ENCODE measurements at regions not wholly inside any gene's neighbourhood (a gene's known extent, or its start where the extent isn't known, plus 50 kb on each side); places are given as distances from the start of the nearest gene placed in this dataset.
"Not testable (repeated sequence)": the region's sequence is repeated elsewhere in the genome, so short reads cannot be mapped to it uniquely, and the experiment has no call there.

DNA sequence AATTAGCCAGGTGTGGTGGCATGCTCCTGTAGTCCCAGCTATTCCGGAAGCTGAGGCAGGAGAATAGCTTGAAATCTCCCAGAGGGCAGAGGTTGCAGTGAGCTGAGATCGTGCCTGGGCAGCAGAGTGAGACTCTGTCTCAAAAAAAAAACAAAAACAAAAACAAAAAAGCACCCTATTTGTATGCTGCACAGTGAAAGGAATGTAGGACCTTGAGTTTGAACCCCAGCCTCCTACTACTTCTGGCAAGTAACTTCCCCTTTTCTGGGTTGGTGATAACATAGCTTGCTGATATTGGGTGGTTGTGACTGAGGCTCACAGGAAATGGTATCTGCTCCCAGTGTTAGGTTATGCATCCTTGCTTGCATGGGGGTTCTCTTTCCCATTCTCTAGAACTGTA is 205.3 kb downstream of the BUB3 start:
- Mint-ChIP-seq H3K27ac (no peak overlapping the region), H3K9me3 (peaks cover 6% of the 10 kb centered on the region), H3K36me3 (ENCODE audit: low read depth) (no peaks in the 10 kb centered on the region), H3K27me3 (no peaks in the 10 kb centered on the region), H3K4me1 (no peaks in the 10 kb centered on the region), H3K4me3 (no peak overlapping the region)
- no peak for ATAC-seq (replicated peaks)

DNA sequence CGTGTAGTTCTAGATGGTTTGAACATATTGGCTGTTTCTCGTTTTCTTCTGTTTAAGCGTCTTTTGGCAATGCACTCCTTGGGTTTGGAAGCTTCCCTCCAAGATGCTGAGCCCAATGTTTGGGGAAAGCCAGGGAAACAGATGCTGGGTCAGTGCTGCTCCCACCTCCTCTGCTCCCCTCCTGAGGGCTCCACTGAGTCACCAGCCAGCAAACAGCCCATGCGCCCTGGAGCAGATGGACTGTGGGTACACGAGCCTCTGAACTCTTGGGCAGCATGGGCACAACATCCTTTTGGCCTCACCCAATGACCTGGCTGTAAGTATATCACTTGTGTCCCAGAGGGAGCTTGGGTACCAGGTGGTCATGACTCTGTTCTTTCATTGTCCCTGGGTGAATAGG is 207.6 kb downstream of the BUB3 start:
- Mint-ChIP-seq H3K4me1 (no peaks in the 10 kb centered on the region), H3K9me3 (peaks cover 6% of the 10 kb centered on the region), H3K36me3 (ENCODE audit: low read depth) (no peaks in the 10 kb centered on the region), H3K4me3 (no peak overlapping the region), H3K27ac (no peak overlapping the region), H3K27me3 (no peaks in the 10 kb centered on the region)
- ATAC-seq (replicated peaks) = no peak

DNA sequence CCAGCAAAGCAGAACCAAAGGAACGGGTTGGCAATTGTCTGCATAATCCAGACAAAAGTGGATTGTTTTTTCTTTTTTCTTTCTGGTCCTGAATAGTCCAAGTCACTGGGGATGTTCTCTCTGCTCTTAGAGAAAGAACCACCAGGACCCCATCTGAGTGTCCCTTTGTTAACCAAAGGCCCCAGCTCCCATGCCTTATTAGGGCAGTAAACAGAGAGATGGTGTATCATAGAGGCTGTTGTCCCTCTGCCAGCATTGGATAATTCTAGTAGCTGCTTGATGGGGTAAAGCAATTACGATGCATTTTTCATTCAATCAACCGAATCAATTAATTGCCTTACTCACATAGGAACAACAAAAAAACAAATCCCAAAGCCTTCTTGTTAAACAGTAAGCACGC is 213.0 kb downstream of the BUB3 start:
- Mint-ChIP-seq H3K4me3 (no peak overlapping the region), H3K27me3 (no peaks in the 10 kb centered on the region), H3K4me1 (no peaks in the 10 kb centered on the region), H3K9me3 (peaks cover 13% of the 10 kb centered on the region), H3K36me3 (ENCODE audit: low read depth) (no peaks in the 10 kb centered on the region), H3K27ac (no peak overlapping the region)
- no peak for ATAC-seq (replicated peaks)

DNA sequence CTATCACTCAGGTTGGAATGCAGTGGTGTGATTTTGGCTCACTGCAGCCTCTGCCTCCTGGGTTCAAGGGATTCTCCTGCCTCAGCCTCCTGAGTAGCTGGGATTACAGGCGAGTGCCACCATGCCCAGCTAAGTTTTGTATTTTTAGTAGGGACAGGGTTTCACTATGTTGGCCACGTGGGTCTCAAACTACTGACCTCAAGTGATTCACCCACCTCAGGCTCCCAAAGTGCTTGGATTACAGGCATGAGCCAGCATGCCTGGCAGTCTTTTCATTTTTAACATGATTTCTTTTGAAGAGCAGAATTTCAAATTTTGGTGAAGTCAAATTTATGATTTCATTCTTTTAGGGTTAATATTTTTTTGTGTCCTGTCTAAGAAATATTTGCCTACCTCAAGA is 217.4 kb downstream of the BUB3 start:
- not testable (repeated sequence) for ATAC-seq (replicated peaks); H3K9me3 Mint-ChIP-seq; H3K4me3 Mint-ChIP-seq; H3K36me3 Mint-ChIP-seq (ENCODE audit: low read depth); H3K4me1 Mint-ChIP-seq; H3K27me3 Mint-ChIP-seq; H3K27ac Mint-ChIP-seq

DNA sequence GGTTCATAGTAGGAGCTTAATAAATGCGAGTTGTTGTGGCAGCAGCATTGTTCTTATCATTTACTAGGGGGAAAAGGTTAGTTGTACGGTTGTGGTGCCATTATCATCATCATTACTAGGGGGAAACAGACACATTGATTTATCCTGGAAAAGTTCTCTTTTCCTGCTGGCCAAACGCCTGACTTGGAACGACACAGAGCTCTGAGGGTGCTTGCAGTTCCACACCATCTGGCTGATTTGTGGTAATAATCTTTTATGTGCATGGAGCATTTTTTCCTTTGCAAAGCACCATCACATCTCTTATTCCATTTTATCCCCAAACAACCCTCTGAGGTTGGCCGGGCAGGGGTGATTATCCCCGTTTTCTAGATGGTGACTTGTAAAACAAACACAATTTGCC is 219.4 kb downstream of the BUB3 start:
- Mint-ChIP-seq H3K4me1 (no peaks in the 10 kb centered on the region), H3K9me3 (peaks cover 7% of the 10 kb centered on the region), H3K27me3 (no peaks in the 10 kb centered on the region), H3K36me3 (ENCODE audit: low read depth) (no peaks in the 10 kb centered on the region), H3K4me3 (no peak overlapping the region), H3K27ac (no peak overlapping the region)
- ATAC-seq (replicated peaks) = no peak

- H3K4me1 Mint-ChIP-seq = no peaks in the 10 kb centered on the region
- no peak overlapping the region for H3K4me3 Mint-ChIP-seq
- H3K36me3 Mint-ChIP-seq (ENCODE audit: low read depth) = no peaks in the 10 kb centered on the region
- no peak overlapping the region for H3K27ac Mint-ChIP-seq
- no peak for ATAC-seq (replicated peaks)
- H3K27me3 Mint-ChIP-seq = no peaks in the 10 kb centered on the region
- peaks cover under 1% of the 10 kb centered on the region for H3K9me3 Mint-ChIP-seq
Observed at GRCh38 chr10:123375097-123375496, 220.9 kb downstream of the BUB3 start.

GRCh38 chr10:123375738-123376137 is 221.5 kb downstream of the BUB3 start:
- Mint-ChIP-seq H3K27ac (no peak overlapping the region), H3K36me3 (ENCODE audit: low read depth) (no peaks in the 10 kb centered on the region), H3K4me3 (no peak overlapping the region), H3K9me3 (no peaks in the 10 kb centered on the region), H3K27me3 (no peaks in the 10 kb centered on the region), H3K4me1 (no peaks in the 10 kb centered on the region)
- ATAC-seq (replicated peaks) = no peak

- Mint-ChIP-seq H3K9me3 (no peaks in the 10 kb centered on the region), H3K4me1 (no peaks in the 10 kb centered on the region), H3K27me3 (no peaks in the 10 kb centered on the region), H3K4me3 (no peak overlapping the region), H3K36me3 (ENCODE audit: low read depth) (no peaks in the 10 kb centered on the region), H3K27ac (no peak overlapping the region)
- no peak for ATAC-seq (replicated peaks)
Observed at GRCh38 chr10:123377883-123378282, 223.7 kb downstream of the BUB3 start.

DNA sequence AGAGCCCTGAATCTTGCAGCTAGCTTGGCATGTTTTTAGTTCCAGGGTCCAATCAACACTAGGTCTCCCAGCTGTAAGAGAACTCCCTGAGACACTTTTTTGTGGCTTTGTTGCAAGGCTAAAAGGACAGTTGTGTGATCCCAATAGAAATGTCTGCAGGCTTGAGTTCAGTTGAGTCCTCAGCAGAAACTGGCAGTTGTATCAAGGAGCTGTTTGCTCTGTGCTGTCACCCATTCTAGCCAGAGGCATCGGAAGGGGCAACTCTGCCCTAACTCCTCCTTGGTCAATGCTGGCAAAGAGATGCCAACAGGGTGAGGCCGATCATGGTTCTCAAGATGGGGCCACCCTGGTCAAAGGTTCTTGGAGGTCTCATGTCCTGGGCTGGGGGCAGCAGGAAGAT is 224.1 kb downstream of the BUB3 start:
- H3K4me3 Mint-ChIP-seq = no peak overlapping the region

GRCh38 chr10:123379156-123379555 is 225.0 kb downstream of the BUB3 start:
- H3K4me1 Mint-ChIP-seq = no peaks in the 10 kb centered on the region

More for the DNA sequence above, 224.1 kb downstream of the BUB3 start:
- Mint-ChIP-seq H3K27ac (no peak overlapping the region), H3K9me3 (no peaks in the 10 kb centered on the region), H3K36me3 (ENCODE audit: low read depth) (no peaks in the 10 kb centered on the region), H3K27me3 (no peaks in the 10 kb centered on the region), H3K4me1 (no peaks in the 10 kb centered on the region)
- no peak for ATAC-seq (replicated peaks)

GRCh38 chr10:123380491-123381085 is 226.4 kb downstream of the BUB3 start:
- Mint-ChIP-seq H3K4me1 (no peaks in the 10 kb centered on the region), H3K36me3 (ENCODE audit: low read depth) (no peaks in the 10 kb centered on the region), H3K27me3 (no peaks in the 10 kb centered on the region), H3K9me3 (no peaks in the 10 kb centered on the region), H3K4me3 (no peak overlapping the region), H3K27ac (no peak overlapping the region)
- ATAC-seq (replicated peaks) = no peak

More at GRCh38 chr10:123379156-123379555, 225.0 kb downstream of the BUB3 start:
- Mint-ChIP-seq H3K27ac (no peak overlapping the region), H3K9me3 (no peaks in the 10 kb centered on the region), H3K36me3 (ENCODE audit: low read depth) (no peaks in the 10 kb centered on the region), H3K27me3 (no peaks in the 10 kb centered on the region), H3K4me3 (no peak overlapping the region)
- ATAC-seq (replicated peaks) = no peak

GRCh38 chr10:123381224-123381623 is 227.0 kb downstream of the BUB3 start:
- no peaks in the 10 kb centered on the region for H3K4me1 Mint-ChIP-seq
- H3K36me3 Mint-ChIP-seq (ENCODE audit: low read depth) = no peaks in the 10 kb centered on the region
- peaks cover 5% of the 10 kb centered on the region for H3K9me3 Mint-ChIP-seq
- no peak overlapping the region for H3K4me3 Mint-ChIP-seq
- no peak for ATAC-seq (replicated peaks)
- no peaks in the 10 kb centered on the region for H3K27me3 Mint-ChIP-seq
- H3K27ac Mint-ChIP-seq = no peak overlapping the region

DNA sequence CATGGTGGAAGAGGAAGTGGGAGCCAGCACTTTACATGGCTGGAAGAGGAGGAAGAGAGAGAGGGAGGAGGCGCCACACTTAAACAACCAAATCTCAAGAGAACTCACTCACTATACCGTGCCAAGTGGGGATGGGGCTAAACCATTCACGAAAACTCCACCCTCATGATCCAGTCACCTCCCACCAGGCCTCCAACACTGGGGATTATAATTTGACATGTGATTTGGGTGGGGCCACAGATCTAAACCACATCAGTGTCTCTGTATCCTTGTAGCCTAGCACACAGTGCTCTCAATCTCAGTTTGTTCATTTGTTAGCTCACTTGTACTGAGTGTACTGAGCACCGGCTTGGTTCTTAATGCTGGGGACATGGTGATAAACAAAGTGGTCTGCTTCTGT is 228.3 kb downstream of the BUB3 start:
- no peaks in the 10 kb centered on the region for H3K27me3 Mint-ChIP-seq
- ATAC-seq (replicated peaks) = no peak
- no peaks in the 10 kb centered on the region for H3K4me1 Mint-ChIP-seq
- H3K36me3 Mint-ChIP-seq (ENCODE audit: low read depth) = no peaks in the 10 kb centered on the region
- H3K9me3 Mint-ChIP-seq = peaks cover 10% of the 10 kb centered on the region
- no peak overlapping the region for H3K4me3 Mint-ChIP-seq
- H3K27ac Mint-ChIP-seq = no peak overlapping the region

GRCh38 chr10:123385508-123386080 is 231.4 kb downstream of the BUB3 start:
- Mint-ChIP-seq H3K4me1 (no peaks in the 10 kb centered on the region), H3K4me3 (no peak overlapping the region), H3K9me3 (peaks cover 10% of the 10 kb centered on the region), H3K27me3 (no peaks in the 10 kb centered on the region), H3K36me3 (ENCODE audit: low read depth) (no peaks in the 10 kb centered on the region), H3K27ac (no peak overlapping the region)
- no peak for ATAC-seq (replicated peaks)

DNA sequence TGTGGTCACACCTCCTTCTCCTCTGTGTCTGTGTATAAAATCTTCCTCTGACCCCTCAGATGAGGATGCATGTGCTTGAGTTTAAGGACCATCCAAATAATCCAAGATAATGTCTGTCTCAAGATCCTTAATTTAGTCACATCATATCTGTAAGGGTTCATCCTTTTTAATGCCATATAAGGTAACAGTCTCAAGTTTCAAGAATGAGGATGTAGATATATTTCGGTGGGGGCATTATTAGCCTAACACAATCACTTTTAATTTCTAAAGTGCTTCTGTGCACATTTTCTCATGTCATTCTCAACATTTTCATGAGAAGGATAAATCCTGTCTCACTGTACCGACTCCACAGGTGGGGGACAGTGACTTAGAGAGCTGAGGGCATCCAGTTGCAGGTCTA is 235.3 kb downstream of the BUB3 start:
- peaks cover 10% of the 10 kb centered on the region for H3K9me3 Mint-ChIP-seq
- no peaks in the 10 kb centered on the region for H3K27me3 Mint-ChIP-seq

DNA sequence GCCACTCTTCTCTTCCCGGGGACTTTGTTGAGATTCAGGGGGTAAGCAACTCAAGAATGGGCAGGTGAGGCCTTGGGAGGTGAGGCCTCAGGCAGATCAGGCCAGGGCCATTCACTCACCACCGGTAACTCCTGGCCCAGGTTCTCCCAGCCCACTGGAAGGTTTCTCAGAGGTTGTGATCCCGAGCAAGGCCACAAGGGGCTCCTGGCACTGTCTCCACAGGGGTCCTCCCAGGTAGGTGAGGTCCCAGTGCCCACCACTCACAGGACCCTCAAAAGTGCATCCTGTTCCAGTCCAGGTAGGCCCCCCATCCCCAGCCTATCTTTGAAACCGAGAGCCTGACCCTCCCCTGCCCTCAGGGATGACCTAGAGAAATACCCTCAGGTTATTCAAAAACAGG is 236.1 kb downstream of the BUB3 start:
- ATAC-seq (replicated peaks) = no peak
- Mint-ChIP-seq H3K9me3 (peaks cover 10% of the 10 kb centered on the region), H3K4me1 (no peaks in the 10 kb centered on the region), H3K27ac (no peak overlapping the region), H3K27me3 (no peaks in the 10 kb centered on the region), H3K36me3 (ENCODE audit: low read depth) (no peaks in the 10 kb centered on the region), H3K4me3 (no peak overlapping the region)

More for the DNA sequence above, 235.3 kb downstream of the BUB3 start:
- Mint-ChIP-seq H3K4me3 (no peak overlapping the region), H3K36me3 (ENCODE audit: low read depth) (no peaks in the 10 kb centered on the region), H3K27ac (no peak overlapping the region), H3K4me1 (no peaks in the 10 kb centered on the region)
- ATAC-seq (replicated peaks) = no peak

All from activated T-helper 17 cell treated with anti-CD3 and anti-CD28 coated beads, Interleukin-2, amount 50 U/mL, for 72 hours (primary cell).